ENCODE measurements at regions not wholly inside any gene's neighbourhood (a gene's known extent, or its start where the extent isn't known, plus 50 kb on each side); places are given as distances from the start of the nearest gene placed in this dataset.

DNA sequence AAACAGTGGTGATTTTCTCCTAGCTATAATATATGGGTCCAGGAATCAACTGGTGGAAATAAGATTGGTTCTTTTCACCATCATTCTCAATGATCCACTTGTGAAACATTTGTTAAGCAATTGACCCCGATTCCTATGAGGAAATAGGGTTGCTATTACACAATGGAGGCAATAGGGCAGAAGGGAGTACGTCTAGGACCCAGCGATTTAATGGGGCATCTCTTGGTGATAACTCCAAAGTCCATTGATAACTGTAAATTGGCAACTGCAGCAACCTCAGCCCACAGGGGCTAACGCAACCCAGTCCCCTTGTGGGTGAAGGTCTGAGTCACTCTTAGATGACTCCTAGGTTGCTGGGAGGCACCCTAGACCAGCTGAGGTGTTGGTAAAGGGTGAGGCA, 62.5 kb upstream of the BARHL2 start:
- no peak for TF ChIP-seq POLR2AphosphoS5 (IDR thresholded peaks at IDR 0.05; ENCODE audit: low read depth, low read length)
- no peak for TF ChIP-seq POLR2A (IDR thresholded peaks at IDR 0.05; ENCODE audit: low read depth, low read length)
